PC-3 (cell line): ENCODE measurements at regions not wholly inside any gene's neighbourhood (a gene's known extent, or its start where the extent isn't known, plus 50 kb on each side); places are given as distances from the start of the nearest gene placed in this dataset.

Experiments
- ATAC-seq: fragments of 200-7000 bp; cut with Tn5 transposase; 2 replicates; pipeline ENCODE4 v1.9.1; 2020; ENCODE audit warnings: mild to moderate bottlenecking, moderate library complexity
- BruUV-seq: library from RNA; stranded (reverse); fragments of 400-500 nt; replicated peaks from 2 replicates; lab custom pipeline; 2021; lab: Mats Ljungman, UMichigan
- CTCF ChIA-PET: fragments of 300-600 bp; sonication (Branson Sonifier 250); formaldehyde crosslinking; loops from one replicate; lab custom pipeline; 2022; ENCODE audit warnings: antibody characterized with exemption; lab: Charles Lee
- POLR2A ChIA-PET: fragments of 300-600 bp; sonication (Branson Sonifier 250); formaldehyde crosslinking; loops from one replicate; lab custom pipeline; 2022; ENCODE audit warnings: antibody characterized with exemption; ENCODE audit not compliant: unreplicated experiment; lab: Charles Lee
- DNase-seq: peaks from one replicate; pipeline ENCODE4 v3.0.0-alpha.2; 2015
- H2AFZ ChIP-seq: fragments of 300-600 bp; sonication (generic); 2 replicates; pipeline ENCODE4 v1.6.0; 2016; ENCODE audit warnings: antibody characterized with exemption, low read length
- H3F3A ChIP-seq: fragments of 300-600 bp; sonication (generic); one replicate; pipeline ENCODE4 v1.6.0; 2017; ENCODE audit warnings: antibody characterized with exemption, low read length, control low read depth, mild to moderate bottlenecking; ENCODE audit not compliant: unreplicated experiment
- H3K27ac ChIP-seq: fragments of 300-600 bp; sonication (generic); 2 replicates; pipeline ENCODE4 v1.5.1; 2016; ENCODE audit warnings: mild to moderate bottlenecking, low read length
- H3K27me3 ChIP-seq: fragments of 300-600 bp; sonication (generic); 2 replicates; pipeline ENCODE4 v1.6.1; 2016; ENCODE audit warnings: low read length, mixed read lengths
- H3K36me3 ChIP-seq: fragments of 300-600 bp; sonication (generic); 2 replicates; pipeline ENCODE4 v1.6.1; 2016; ENCODE audit warnings: low read depth, mixed run types, low read length, mixed read lengths
- H3K4me1 ChIP-seq: fragments of 300-600 bp; sonication (generic); 2 replicates; pipeline ENCODE4 v1.5.1; 2016; ENCODE audit warnings: low read length; ENCODE audit not compliant: insufficient read depth
- H3K4me2 ChIP-seq: fragments of 300-600 bp; sonication (generic); 2 replicates; pipeline ENCODE4 v1.6.0; 2016; ENCODE audit warnings: low read length
- H3K4me3 ChIP-seq: fragments of 300-600 bp; sonication (generic); 2 replicates; pipeline ENCODE4 v1.5.1; 2016; ENCODE audit warnings: mild to moderate bottlenecking, low read length, mixed read lengths
- H3K79me2 ChIP-seq: fragments of 300-600 bp; sonication (generic); 2 replicates; pipeline ENCODE4 v1.6.1; 2017; ENCODE audit warnings: low read length, mixed read lengths
- H3K9ac ChIP-seq: fragments of 300-600 bp; sonication (generic); 2 replicates; pipeline ENCODE4 v1.6.0; 2016; ENCODE audit warnings: mild to moderate bottlenecking, low read length
- H3K9me2 ChIP-seq: fragments of 300-600 bp; sonication (generic); replicated peaks from 2 replicates; pipeline ENCODE4 v1.6.1; 2016; ENCODE audit warnings: mixed run types, low read length, mixed read lengths
- H3K9me3 ChIP-seq: fragments of 300-600 bp; sonication (generic); 2 replicates; pipeline ENCODE4 v1.6.1; 2016; ENCODE audit warnings: low read length, mixed read lengths
- H4K20me1 ChIP-seq: fragments of 300-600 bp; sonication (generic); 2 replicates; pipeline ENCODE4 v1.6.1; 2016; ENCODE audit warnings: low read length, mixed read lengths
- CTCF ChIP-seq: fragments of 300-600 bp; sonication (generic); conservative IDR thresholded peaks from 2 replicates; pipeline ENCODE4 v1.5.1; 2017; ENCODE audit warnings: antibody characterized with exemption, low read depth, mild to moderate bottlenecking, low read length
- EZH2 ChIP-seq: fragments of 300-600 bp; sonication (generic); IDR thresholded peaks from one replicate; pipeline ENCODE4 v1.6.1; 2017; ENCODE audit warnings: antibody characterized with exemption, mild to moderate bottlenecking, low read length; ENCODE audit not compliant: unreplicated experiment
- EZH2phosphoT487 ChIP-seq: fragments of 300-600 bp; sonication (generic); IDR thresholded peaks from 2 replicates; pipeline ENCODE4 v1.6.1; 2018; ENCODE audit warnings: mild to moderate bottlenecking, antibody characterized with exemption, low read length, borderline replicate concordance
- intact Hi-C: fragments of 100-400 bp; cut with micrococcal nuclease; formaldehyde crosslinking; loops from 2 replicates; pipeline ENCODE4 v1.9.0; 2023

GRCh38 chr21:27589781-27590180, 622.9 kb upstream of the ADAMTS5 start:
- H3K27me3 ChIP-seq, result no peaks in the 10 kb centered on the region
- H3K9me2 ChIP-seq, result no peaks in the 10 kb centered on the region
- no peaks in the 10 kb centered on the region for H3K36me3 ChIP-seq
- H3K79me2 ChIP-seq, result no peaks in the 10 kb centered on the region
- ChIA-PET CTCF (no interaction called here), POLR2A (no interaction called here)
- no peaks in the 10 kb centered on the region for H4K20me1 ChIP-seq
- H3K9ac ChIP-seq, result no peak overlapping the region
- ATAC-seq (no peak), DNase-seq (no peak)
- TF ChIP-seq CTCF (no peak), EZH2 (no peak), EZH2phosphoT487 (no peak)
- no peaks in the 10 kb centered on the region for H3F3A ChIP-seq
- H3K4me2 ChIP-seq, result no peak overlapping the region
- intact Hi-C loops, result no loop called here
- no peak overlapping the region for H3K27ac ChIP-seq
- no peaks in the 10 kb centered on the region for H3K9me3 ChIP-seq
- no peaks in the 10 kb centered on the region for H3K4me1 ChIP-seq
- no peak overlapping the region for H3K4me3 ChIP-seq
- no TSS peak for BruUV-seq
- no peak overlapping the region for H2AFZ ChIP-seq

- POLR2A ChIA-PET, result no interaction called here
- H3K79me2 ChIP-seq, result no peaks in the 10 kb centered on the region
- TF ChIP-seq EZH2 (no peak), CTCF (no peak), EZH2phosphoT487 (no peak)
- no peak overlapping the region for H2AFZ ChIP-seq
- no TSS peak for BruUV-seq
- DNase-seq (no peak), ATAC-seq (no peak)
- no peaks in the 10 kb centered on the region for H3K4me1 ChIP-seq
- H3K9me3 ChIP-seq, result 0 out of 2 replicates have a peak, but pooled peaks cover 9% of the 10 kb centered on the region
- H3K9ac ChIP-seq, result no peak overlapping the region
- no peaks in the 10 kb centered on the region for H3K36me3 ChIP-seq
- no peaks in the 10 kb centered on the region for H3K27me3 ChIP-seq
- no peak overlapping the region for H3K27ac ChIP-seq
- no peaks in the 10 kb centered on the region for H3F3A ChIP-seq
- no peaks in the 10 kb centered on the region for H4K20me1 ChIP-seq
- no peak overlapping the region for H3K4me3 ChIP-seq
- CTCF ChIA-PET, result no interaction called here
- no peaks in the 10 kb centered on the region for H3K9me2 ChIP-seq
- intact Hi-C loops, result no loop called here
- no peak overlapping the region for H3K4me2 ChIP-seq
Observed at GRCh38 chr21:27586986-27587385, 620.1 kb upstream of the ADAMTS5 start.

GRCh38 chr21:27586326-27586725, 619.4 kb upstream of the ADAMTS5 start:
- Histone ChIP-seq H2AFZ (no peak overlapping the region), H3K4me2 (no peak overlapping the region), H3K79me2 (no peaks in the 10 kb centered on the region), H3K36me3 (no peaks in the 10 kb centered on the region), H3F3A (no peaks in the 10 kb centered on the region), H3K27me3 (no peaks in the 10 kb centered on the region), H3K27ac (no peak overlapping the region), H3K4me1 (no peaks in the 10 kb centered on the region), H4K20me1 (no peaks in the 10 kb centered on the region), H3K9ac (no peak overlapping the region), H3K4me3 (no peak overlapping the region), H3K9me2 (no peaks in the 10 kb centered on the region), H3K9me3 (0 out of 2 replicates have a peak, but pooled peaks cover 9% of the 10 kb centered on the region)
- CTCF ChIA-PET, result no interaction called here
- POLR2A ChIA-PET, result no interaction called here
- no peak for TF ChIP-seq EZH2phosphoT487
- TF ChIP-seq EZH2, result no peak
- no peak for TF ChIP-seq CTCF
- intact Hi-C loops, result no loop called here
- BruUV-seq, result no TSS peak
- ATAC-seq, result no peak
- DNase-seq, result no peak
